ENCODE measurements at regions not wholly inside any gene's neighbourhood (a gene's known extent, or its start where the extent isn't known, plus 50 kb on each side); places are given as distances from the start of the nearest gene placed in this dataset.

- TF ChIP-seq CTCF (IDR thresholded peaks at IDR 0.05): no peak
- TF ChIP-seq POLR2A (IDR thresholded peaks at IDR 0.05): no peak
These were observed 158.8 kb downstream of the HNRNPD start for GRCh38 chr4:82215039-82215438.

All from esophagus squamous epithelium (tissue), 4 donors.